Hepatocyte (in vitro differentiated cells): ENCODE measurements at regions not wholly inside any gene's neighbourhood (a gene's known extent, or its start where the extent isn't known, plus 50 kb on each side); places are given as distances from the start of the nearest gene placed in this dataset.

Source experiments
- CTCF ChIP-seq: fragments of 200-600 bp; sonication (generic); IDR thresholded peaks from 2 replicates; pipeline ENCODE4 v1.5.1; 2016; ENCODE audit warnings: antibody characterized with exemption, mild to moderate bottlenecking; ENCODE audit not compliant: poor library complexity
- EZH2 ChIP-seq: fragments of 200-600 bp; sonication (generic); IDR thresholded peaks from 2 replicates; pipeline ENCODE4 v1.6.1; 2016; ENCODE audit warnings: antibody characterized with exemption, mild to moderate bottlenecking, borderline replicate concordance

DNA sequence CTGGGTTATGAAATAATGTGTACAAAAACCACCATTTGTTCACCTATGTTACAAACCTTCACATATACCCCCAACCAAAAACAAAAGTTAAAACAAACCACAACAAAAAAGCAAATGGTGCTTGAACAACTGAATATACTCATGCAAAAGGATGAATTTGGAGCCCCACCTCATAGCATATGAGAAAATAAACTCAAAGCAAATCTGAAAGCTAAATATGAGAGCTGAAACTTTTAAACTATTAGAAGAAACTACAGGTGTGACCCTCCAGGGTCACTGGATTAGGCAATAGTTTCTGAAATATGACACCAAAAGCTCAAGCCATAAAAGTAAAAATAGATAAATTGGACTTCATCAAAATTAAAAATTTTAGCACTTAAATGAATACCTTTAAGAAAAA, 215.5 kb upstream of the CHRM3 start:
- TF ChIP-seq EZH2 (no peak), CTCF (no peak)
